GM21447 (cell line): ENCODE measurements at regions not wholly inside any gene's neighbourhood (a gene's known extent, or its start where the extent isn't known, plus 50 kb on each side); places are given as distances from the start of the nearest gene placed in this dataset.
"Not testable (repeated sequence)": the region's sequence is repeated elsewhere in the genome, so short reads cannot be mapped to it uniquely, and the experiment has no call there.

ENCODE experiments used
- ATAC-seq: cut with Tn5 transposase; IDR thresholded peaks from one replicate; pipeline ENCODE4 v1.9.1; 2021; ENCODE audit not compliant: unreplicated experiment

GRCh38 chr1:213523781-213524398, 463.9 kb upstream of the PROX1 start:
- no peak for ATAC-seq

GRCh38 chr1:213526306-213526705, 461.5 kb upstream of the PROX1 start:
- ATAC-seq = no peak

- no peak for ATAC-seq
Measured at GRCh38 chr1:213530611-213531320, 457.0 kb upstream of the PROX1 start.

- no peak for ATAC-seq
Measured at GRCh38 chr1:213531369-213532310, 456.1 kb upstream of the PROX1 start.

- ATAC-seq = no peak
Measured at GRCh38 chr1:213533125-213533524, 454.6 kb upstream of the PROX1 start.

GRCh38 chr1:213535679-213536078, 452.1 kb upstream of the PROX1 start:
- no peak for ATAC-seq

GRCh38 chr1:213538251-213538650, 449.5 kb upstream of the PROX1 start:
- ATAC-seq = no peak

GRCh38 chr1:213539464-213539863, 448.3 kb upstream of the PROX1 start:
- ATAC-seq = no peak

GRCh38 chr1:213541641-213542040, 446.1 kb upstream of the PROX1 start:
- no peak for ATAC-seq

- not testable (repeated sequence) for ATAC-seq
Measured at GRCh38 chr1:213545181-213545580, 442.6 kb upstream of the PROX1 start.

- no peak for ATAC-seq
Measured at GRCh38 chr1:213549982-213550381, 437.8 kb upstream of the PROX1 start.

GRCh38 chr1:213550804-213551203, 437.0 kb upstream of the PROX1 start:
- ATAC-seq = no peak

GRCh38 chr1:213552045-213552444, 435.7 kb upstream of the PROX1 start:
- no peak for ATAC-seq

GRCh38 chr1:213560226-213560625, 427.5 kb upstream of the PROX1 start:
- no peak for ATAC-seq

- no peak for ATAC-seq
Measured at GRCh38 chr1:213561870-213562269, 425.9 kb upstream of the PROX1 start.

GRCh38 chr1:213564215-213564659, 423.5 kb upstream of the PROX1 start:
- no peak for ATAC-seq

GRCh38 chr1:213568929-213569815, 418.6 kb upstream of the PROX1 start:
- no peak for ATAC-seq

GRCh38 chr1:213569816-213570150, 418.0 kb upstream of the PROX1 start:
- ATAC-seq = no peak

GRCh38 chr1:213570487-213570886, 417.3 kb upstream of the PROX1 start:
- ATAC-seq = no peak

GRCh38 chr1:213571419-213571818, 416.4 kb upstream of the PROX1 start:
- ATAC-seq = no peak

- ATAC-seq = no peak
Measured at GRCh38 chr1:213571843-213572242, 415.9 kb upstream of the PROX1 start.
